ELF-1 (cell line): ENCODE measurements at regions not wholly inside any gene's neighbourhood (a gene's known extent, or its start where the extent isn't known, plus 50 kb on each side); places are given as distances from the start of the nearest gene placed in this dataset.

Experiments used
- DNase-seq: peaks from one replicate; pipeline ENCODE4 v3.0.0-alpha.2; 2016; ENCODE audit warnings: low read depth, low spot score

- DNase-seq: no peak
Measured at GRCh38 chr2:145235312-145235711, 715.4 kb upstream of the ZEB2 start.

- no peak for DNase-seq
Measured at GRCh38 chr2:145230546-145230945, 710.6 kb upstream of the ZEB2 start.

GRCh38 chr2:145228506-145228905 lies 708.6 kb upstream of the ZEB2 start:
- no peak for DNase-seq

DNA sequence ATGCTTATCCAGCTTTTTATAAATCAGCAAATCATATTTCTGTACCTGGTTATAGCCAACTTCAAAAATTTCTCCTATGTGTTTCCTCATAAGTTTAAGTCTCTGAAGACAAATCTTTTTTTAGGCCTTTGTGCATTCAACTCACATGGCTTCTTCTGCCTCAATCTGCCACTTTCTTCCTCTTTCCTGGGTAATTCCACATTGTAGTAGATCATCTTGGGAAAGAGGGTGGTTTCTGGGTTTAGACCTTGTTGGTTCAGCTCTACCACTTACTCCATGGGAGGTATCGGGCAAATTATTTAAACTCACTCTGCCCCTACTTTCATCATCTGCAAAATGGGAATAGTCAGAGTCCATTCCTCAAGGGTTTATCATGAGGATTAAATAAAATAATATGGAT lies 707.0 kb upstream of the ZEB2 start:
- DNase-seq: no peak

DNA sequence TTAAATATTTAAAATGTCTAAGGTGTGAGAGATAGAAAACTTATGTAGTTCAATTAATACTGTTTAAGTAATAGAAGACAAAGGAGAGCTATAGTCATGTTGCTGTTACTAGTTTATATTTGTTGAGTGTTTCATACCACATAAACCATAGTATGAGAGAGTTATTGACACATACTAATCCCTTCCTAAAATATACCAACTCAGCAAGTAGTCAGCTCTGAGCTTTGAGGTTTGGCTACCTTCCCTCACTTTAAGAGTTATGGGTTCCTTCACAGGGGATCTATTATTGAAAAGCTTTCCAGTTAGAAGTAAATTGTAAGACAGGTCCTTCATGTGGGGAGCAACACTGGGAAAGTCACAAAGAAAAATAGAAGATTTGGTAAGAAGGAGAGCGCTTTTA lies 701.6 kb upstream of the ZEB2 start:
- no peak for DNase-seq

GRCh38 chr2:145221032-145221431 lies 701.1 kb upstream of the ZEB2 start:
- no peak for DNase-seq

DNA sequence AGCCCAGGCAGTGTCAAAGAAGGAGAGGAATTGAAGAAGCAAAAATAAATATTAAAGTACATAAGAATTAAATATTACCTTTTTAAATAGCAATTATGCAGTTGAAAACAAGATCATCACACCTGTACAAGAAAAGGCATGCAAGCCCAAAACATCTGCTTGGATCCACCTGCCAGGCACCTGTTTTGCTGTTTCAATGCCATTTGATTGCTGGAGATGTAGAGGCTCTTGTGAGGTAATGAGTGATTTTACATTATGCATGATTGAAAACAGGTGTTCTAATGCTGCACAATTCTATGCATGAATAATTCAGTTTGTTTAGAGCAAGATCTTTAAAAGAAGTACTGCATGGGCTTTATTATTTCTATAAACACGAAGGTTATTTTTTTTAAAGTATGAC lies 700.6 kb upstream of the ZEB2 start:
- DNase-seq: no peak

DNA sequence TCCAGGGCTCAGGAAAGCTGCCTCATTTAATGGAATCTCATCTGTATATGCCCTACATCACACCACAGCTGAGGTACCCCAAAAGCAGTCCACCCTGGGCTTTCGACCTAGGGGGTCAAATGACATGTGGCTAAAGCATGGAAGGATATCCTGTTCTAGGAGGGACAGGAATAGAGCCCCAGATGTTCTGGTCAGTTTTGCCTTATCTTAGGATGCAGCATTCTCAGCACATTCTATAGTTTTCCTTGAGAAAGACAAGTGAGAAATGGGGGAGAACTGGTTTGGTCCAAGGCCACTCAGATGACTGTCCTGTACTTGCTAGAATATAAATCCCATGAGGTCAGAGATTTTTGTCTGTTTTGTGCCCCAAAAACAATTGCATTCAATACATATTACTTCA lies 688.0 kb upstream of the ZEB2 start:
- no peak for DNase-seq

GRCh38 chr2:145206496-145207281 lies 686.8 kb upstream of the ZEB2 start:
- no peak for DNase-seq

DNA sequence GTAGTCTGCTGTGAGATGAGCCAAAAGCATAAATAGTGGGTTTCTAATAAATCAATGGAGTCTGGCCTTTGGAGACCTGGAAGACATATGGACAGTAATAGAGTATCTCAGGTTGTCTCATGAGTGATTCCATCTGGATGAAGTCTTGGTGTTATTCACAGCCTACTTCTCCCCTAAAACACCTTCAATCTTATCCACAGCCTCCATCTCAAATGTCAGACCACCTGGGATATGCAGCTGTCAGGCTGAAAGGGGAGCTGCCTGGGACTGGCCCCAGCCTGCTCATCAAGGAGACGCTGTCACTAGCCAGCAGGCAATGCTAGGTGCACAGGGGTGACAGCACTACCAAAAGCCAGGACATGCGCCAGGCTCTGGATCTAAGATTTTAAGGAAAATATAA lies 684.0 kb upstream of the ZEB2 start:
- DNase-seq: peak; percentile 8

- DNase-seq: no peak
Measured at GRCh38 chr2:145199827-145200706, 680.1 kb upstream of the ZEB2 start.

DNA sequence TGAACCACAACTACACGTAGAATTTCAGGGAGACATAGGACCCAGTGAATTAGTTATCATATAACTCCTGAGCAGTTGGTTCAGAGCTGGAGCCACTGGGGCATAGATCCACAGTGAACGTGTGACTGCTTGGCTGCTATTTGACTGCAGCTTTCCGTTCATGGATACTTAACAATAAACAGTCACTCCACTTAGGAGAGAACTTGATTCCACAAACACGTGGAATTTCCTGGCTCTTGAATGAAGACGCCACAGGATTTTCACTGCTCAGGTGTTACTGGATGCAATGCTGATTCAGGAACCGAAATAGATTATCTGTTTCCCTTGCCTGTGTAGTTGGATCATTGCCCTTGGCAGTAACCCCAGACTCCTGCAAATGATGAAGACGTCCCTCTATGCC lies 679.1 kb upstream of the ZEB2 start:
- DNase-seq: no peak

DNA sequence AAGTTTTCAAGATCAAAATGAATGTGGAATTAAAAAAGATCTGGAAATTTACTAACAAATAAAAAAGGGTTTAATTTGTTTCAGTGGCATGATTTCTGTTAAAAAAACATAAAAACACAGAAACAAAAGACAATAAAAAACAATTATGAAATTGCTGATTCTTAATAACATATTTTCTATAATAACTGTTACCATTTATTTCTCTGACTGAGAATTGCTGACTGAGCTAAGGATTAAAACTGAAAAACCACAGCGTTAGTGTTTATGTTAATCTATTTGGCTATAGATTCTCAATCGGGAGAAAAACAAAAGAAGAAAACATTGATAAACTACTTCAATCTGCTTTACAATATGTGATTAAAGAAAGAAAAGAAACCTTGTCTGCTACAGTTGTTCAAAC lies 678.6 kb upstream of the ZEB2 start:
- no peak for DNase-seq

DNA sequence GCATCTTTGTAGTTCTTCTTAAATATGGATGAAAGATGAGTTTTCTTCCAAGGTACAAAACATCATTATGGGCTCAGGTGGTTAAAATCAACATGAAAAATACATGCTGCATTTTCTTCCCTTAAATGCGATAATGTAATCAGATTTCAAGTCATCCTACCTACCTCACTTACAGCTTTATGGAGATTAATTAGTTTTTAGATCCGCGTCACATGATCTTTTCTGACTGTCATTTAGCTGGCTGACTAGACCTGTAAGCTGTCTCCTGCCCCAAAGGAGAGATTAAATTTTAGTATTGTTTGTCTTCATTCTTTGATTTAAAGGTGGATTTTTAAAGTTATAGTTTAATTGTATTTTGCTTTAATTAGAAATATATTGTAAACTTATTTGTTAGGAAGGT lies 678.0 kb upstream of the ZEB2 start:
- DNase-seq: no peak

GRCh38 chr2:145194673-145195072 lies 674.8 kb upstream of the ZEB2 start:
- DNase-seq: no peak

DNA sequence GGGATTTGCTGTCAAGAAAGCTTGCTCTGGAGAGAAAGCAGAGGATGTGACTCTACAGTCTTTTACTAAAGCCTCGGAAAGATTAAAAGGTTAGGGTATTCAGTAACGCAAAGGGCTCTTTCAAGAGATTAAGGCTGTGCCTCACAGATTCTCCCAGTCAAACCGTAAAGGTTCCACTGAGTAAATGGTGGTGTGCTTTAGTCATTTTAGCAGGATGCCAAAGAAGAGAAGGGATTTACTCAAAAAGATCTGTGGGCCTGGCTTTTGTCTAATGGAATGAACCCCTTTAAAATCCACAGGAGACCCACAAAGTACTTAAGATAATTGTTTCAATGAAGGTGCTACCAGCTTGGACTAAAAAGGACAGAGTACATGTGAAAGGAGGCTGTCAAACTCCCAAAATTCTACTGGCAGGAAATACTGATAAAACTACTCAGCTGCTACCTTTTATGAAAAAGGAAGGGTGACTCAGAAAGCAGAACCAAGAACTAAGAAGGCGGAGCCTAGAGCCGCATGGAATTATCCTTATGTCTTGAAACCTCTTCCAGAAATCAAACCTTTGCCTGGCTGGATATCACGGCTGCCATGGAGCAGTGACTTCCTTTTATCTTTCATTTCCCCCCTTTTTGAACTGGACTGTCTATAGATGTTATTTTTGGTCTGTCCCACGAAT lies 670.2 kb upstream of the ZEB2 start:
- DNase-seq: no peak

DNA sequence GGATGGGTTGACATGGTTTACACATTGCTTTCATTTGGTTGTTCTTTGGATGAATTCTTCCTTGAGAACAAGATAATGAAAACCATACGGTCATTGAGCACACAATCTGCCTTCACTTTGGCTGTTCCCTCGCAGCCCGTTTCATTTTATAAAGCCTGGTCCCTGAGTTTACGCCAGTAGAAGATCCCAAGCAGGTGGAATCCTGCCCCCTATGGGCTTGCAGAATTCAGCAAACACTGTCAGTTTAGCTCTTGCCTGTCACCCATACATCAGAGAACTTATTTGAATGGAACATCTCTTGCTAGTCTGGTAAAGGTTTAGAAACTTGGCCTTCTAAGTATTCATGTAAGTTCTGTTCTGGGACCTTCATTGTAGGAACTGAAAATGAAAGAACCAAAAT lies 666.4 kb upstream of the ZEB2 start:
- DNase-seq: peak; percentile 9

GRCh38 chr2:145185696-145186095 lies 665.8 kb upstream of the ZEB2 start:
- DNase-seq: no peak

GRCh38 chr2:145184741-145185651 lies 665.1 kb upstream of the ZEB2 start:
- no peak for DNase-seq

- no peak for DNase-seq
Measured at GRCh38 chr2:145169285-145169684, 649.4 kb upstream of the ZEB2 start.

DNA sequence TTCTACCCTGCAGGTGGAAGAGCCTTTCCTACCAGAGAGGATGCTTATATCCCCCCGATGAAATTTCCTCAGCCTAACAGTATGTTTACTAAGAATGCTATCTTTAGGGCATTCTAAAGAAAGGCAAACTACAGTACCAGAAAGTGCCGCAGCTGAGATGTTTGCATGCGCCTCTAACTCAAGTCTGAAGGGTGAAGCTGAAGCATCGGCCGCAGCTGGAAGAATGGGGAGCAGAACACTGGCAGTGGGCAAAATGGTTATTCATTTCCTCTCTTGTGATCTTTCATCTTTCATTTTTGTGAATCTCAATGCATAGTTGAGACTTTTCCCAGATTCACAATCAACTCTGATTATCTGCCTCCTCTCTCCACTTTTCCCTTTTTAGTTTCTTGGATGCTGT lies 648.2 kb upstream of the ZEB2 start:
- no peak for DNase-seq
